ENCODE measurements at regions not wholly inside any gene's neighbourhood (a gene's known extent, or its start where the extent isn't known, plus 50 kb on each side); places are given as distances from the start of the nearest gene placed in this dataset.

GRCh38 chr7:32323712-32324111 is 166.5 kb downstream of the LSM5 start:
- TF ChIP-seq CTCF (IDR thresholded peaks at IDR 0.05) (no peak), POLR2A (IDR thresholded peaks at IDR 0.05) (no peak)
